ENCODE measurements at regions not wholly inside any gene's neighbourhood (a gene's known extent, or its start where the extent isn't known, plus 50 kb on each side); places are given as distances from the start of the nearest gene placed in this dataset.

DNA sequence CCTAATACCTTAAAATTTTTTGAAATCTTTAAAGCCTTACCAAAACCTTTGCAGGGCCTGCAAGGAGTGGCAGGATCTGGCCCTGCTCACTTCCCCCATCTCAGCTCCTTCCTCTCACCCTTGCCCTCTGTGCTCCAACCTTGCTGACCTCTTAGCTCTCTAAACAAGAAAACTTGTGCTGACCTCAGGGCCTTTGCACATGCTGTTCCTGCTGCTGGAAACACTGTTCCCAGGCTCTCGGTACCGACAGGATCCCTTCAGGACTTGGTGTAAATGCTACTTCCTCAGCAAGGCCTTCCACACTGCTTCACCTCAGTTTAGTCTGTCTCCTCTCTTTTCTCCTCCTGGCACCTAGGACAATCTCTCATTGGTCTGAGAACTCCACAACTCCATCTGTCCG is 155.4 kb upstream of the IQSEC1 start:
- no peak overlapping the region for H2BK5ac ChIP-seq (ENCODE audit: low read depth, low read length, poor library complexity, severe bottlenecking)
- BruUV-seq (replicated peaks): no TSS peak
- H3K4me2 ChIP-seq (ENCODE audit: low read depth, low read length): no peak overlapping the region
- no peak overlapping the region for H4K5ac ChIP-seq (ENCODE audit: low read depth, low read length)
- no peaks in the 10 kb centered on the region for H3K36me3 ChIP-seq (ENCODE audit: control insufficient read depth, insufficient read depth, low read length)
- peaks cover 12% of the 10 kb centered on the region for H3K27me3 ChIP-seq (ENCODE audit: control insufficient read depth, insufficient read depth, low read length)
- ChIA-PET CTCF (no interaction called here), POLR2A (ENCODE audit: unreplicated experiment) (no interaction called here)
- H4K91ac ChIP-seq (ENCODE audit: insufficient read depth, low read depth, low read length): no peak overlapping the region
- intact Hi-C loops (cut with micrococcal nuclease): no loop called here
- H3K9me1 ChIP-seq (ENCODE audit: insufficient read depth, low read length): no peaks in the 10 kb centered on the region
- H2BK120ac ChIP-seq (ENCODE audit: low read depth, low read length): no peak overlapping the region
- no peak overlapping the region for H3K18ac ChIP-seq (ENCODE audit: low read depth, low read length)
- no peak overlapping the region for H2AFZ ChIP-seq (replicated peaks; ENCODE audit: low read length, poor library complexity)
- TF ChIP-seq CEBPB (IDR thresholded peaks at IDR 0.05; ENCODE audit: low read depth, low read length): no peak
- TF ChIP-seq RCOR1 (IDR thresholded peaks at IDR 0.05; ENCODE audit: insufficient replicate concordance, low read length): no peak
- TF ChIP-seq RFX5 (IDR thresholded peaks at IDR 0.05; ENCODE audit: low read depth, low read length): no peak
- TF ChIP-seq NFE2L2 (IDR thresholded peaks at IDR 0.05; ENCODE audit: low read depth, low read length): no peak
- TF ChIP-seq, protein P1, sequence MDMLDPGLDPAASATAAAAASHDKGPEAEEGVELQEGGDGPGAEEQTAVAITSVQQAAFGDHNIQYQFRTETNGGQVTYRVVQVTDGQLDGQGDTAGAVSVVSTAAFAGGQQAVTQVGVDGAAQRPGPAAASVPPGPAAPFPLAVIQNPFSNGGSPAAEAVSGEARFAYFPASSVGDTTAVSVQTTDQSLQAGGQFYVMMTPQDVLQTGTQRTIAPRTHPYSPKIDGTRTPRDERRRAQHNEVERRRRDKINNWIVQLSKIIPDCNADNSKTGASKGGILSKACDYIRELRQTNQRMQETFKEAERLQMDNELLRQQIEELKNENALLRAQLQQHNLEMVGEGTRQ (IDR thresholded peaks at IDR 0.05; ENCODE audit: low read depth, low read length): no peak
- TF ChIP-seq MXI1 (IDR thresholded peaks at IDR 0.05; ENCODE audit: borderline replicate concordance, low read depth, low read length): no peak
- TF ChIP-seq, protein P2, sequence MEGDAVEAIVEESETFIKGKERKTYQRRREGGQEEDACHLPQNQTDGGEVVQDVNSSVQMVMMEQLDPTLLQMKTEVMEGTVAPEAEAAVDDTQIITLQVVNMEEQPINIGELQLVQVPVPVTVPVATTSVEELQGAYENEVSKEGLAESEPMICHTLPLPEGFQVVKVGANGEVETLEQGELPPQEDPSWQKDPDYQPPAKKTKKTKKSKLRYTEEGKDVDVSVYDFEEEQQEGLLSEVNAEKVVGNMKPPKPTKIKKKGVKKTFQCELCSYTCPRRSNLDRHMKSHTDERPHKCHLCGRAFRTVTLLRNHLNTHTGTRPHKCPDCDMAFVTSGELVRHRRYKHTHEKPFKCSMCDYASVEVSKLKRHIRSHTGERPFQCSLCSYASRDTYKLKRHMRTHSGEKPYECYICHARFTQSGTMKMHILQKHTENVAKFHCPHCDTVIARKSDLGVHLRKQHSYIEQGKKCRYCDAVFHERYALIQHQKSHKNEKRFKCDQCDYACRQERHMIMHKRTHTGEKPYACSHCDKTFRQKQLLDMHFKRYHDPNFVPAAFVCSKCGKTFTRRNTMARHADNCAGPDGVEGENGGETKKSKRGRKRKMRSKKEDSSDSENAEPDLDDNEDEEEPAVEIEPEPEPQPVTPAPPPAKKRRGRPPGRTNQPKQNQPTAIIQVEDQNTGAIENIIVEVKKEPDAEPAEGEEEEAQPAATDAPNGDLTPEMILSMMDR (conservative IDR thresholded peaks at IDR 0.05; ENCODE audit: low read depth, low read length): no peak
- TF ChIP-seq, protein P3, sequence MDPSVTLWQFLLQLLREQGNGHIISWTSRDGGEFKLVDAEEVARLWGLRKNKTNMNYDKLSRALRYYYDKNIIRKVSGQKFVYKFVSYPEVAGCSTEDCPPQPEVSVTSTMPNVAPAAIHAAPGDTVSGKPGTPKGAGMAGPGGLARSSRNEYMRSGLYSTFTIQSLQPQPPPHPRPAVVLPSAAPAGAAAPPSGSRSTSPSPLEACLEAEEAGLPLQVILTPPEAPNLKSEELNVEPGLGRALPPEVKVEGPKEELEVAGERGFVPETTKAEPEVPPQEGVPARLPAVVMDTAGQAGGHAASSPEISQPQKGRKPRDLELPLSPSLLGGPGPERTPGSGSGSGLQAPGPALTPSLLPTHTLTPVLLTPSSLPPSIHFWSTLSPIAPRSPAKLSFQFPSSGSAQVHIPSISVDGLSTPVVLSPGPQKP (IDR thresholded peaks at IDR 0.05; ENCODE audit: borderline replicate concordance, low read depth, low read length): no peak
- no peaks in the 10 kb centered on the region for H3K79me1 ChIP-seq (ENCODE audit: low read depth in 1 of 2, low read length in 2 of 2)
- no peak overlapping the region for H2AK9ac ChIP-seq (replicated peaks; ENCODE audit: low read depth, low read length, poor library complexity)
- H3K4me1 ChIP-seq (ENCODE audit: control insufficient read depth, insufficient read depth, low read length): no peaks in the 10 kb centered on the region
- H3K9me3 ChIP-seq (ENCODE audit: control insufficient read depth, insufficient read depth, low read length): no peaks in the 10 kb centered on the region
- no peak overlapping the region for H3K23ac ChIP-seq (ENCODE audit: low read depth, low read length)
- DNase-seq (no peak), ATAC-seq (ENCODE audit: low read depth) (no peak)
- H2BK20ac ChIP-seq (ENCODE audit: low read depth, low read length): no peak overlapping the region
- dilution Hi-C loops (cut with HindIII; ENCODE audit: low sequenced_read_pairs, unreplicated experiment): no loop called here
- no peak overlapping the region for H3K27ac ChIP-seq (ENCODE audit: insufficient read depth, low read length)
- WGBS, 2 experiments (ENCODE audit: extremely low coverage in 2 of 2, insufficient read length in 1 of 2): 93% methylated on average over 2 of the region's 3 CpGs; no CpG with 5 or more reads in 1 of the 2 experiments
- no peak overlapping the region for H2AK5ac ChIP-seq (ENCODE audit: low read depth, low read length)
- H3K4me3 ChIP-seq (ENCODE audit: insufficient read depth, low read depth, low read length): no peak overlapping the region
- H3K9ac ChIP-seq (ENCODE audit: low read depth, low read length): no peak overlapping the region
- no peak overlapping the region for H2BK15ac ChIP-seq (ENCODE audit: low read depth, low read length)
- H4K20me1 ChIP-seq (ENCODE audit: insufficient read depth, low read length): no peaks in the 10 kb centered on the region
- H3K14ac ChIP-seq (replicated peaks; ENCODE audit: low read depth, low read length): no peak overlapping the region
- H4K8ac ChIP-seq (ENCODE audit: low read depth in 2 of 2, low read length in 2 of 2): no peak overlapping the region
- H3K4ac ChIP-seq (ENCODE audit: low read depth, low read length): no peak overlapping the region
- no peak overlapping the region for H3K56ac ChIP-seq (ENCODE audit: extremely low read depth, insufficient read depth, low read length)
- in situ Hi-C loops (cut with MboI; ENCODE audit: low sequenced_read_pairs): no loop called here
